Heart left ventricle (tissue), 13 donors: ENCODE measurements at regions not wholly inside any gene's neighbourhood (a gene's known extent, or its start where the extent isn't known, plus 50 kb on each side); places are given as distances from the start of the nearest gene placed in this dataset.

Experiments
- CTCF ChIP-seq, 12 donors: fragments of 200-600 bp; sonication (generic) in 4 of 12; IDR thresholded peaks; one replicate each; pipeline versions ENCODE4 v1.5.0 to v1.8.0; 2018 to 2022; ENCODE audit warnings: antibody characterized with exemption in 12 of 12, mild to moderate bottlenecking in 5 of 12
- POLR2A ChIP-seq, 2 donors: fragments of 450-650 bp; IDR thresholded peaks; one replicate each; pipeline ENCODE4 v1.6.1; 2017; ENCODE audit warnings: antibody characterized with exemption in 2 of 2, mild to moderate bottlenecking in 2 of 2, moderate library complexity in 2 of 2
- donor health status: ischemic (EF 13 %, LVEDD 7.1; RV severe dilation, severe dysfunction).
- donor health status: DM: no; HTN: yes; CAD: no.
- donor health status: DM: no; HTN: no; CAD: no.
- donor health status: ischemic (EF 25% LVEDD 6.9; RV normal size, moderate dysfunction).
- donor health status: ischemic (EF 25% LVEDD 5.7; RV mildly dilated, moderate dysfunction).
- donor health status: ischemic (EF 35%, LVEDD 5.7; RV mildly dilated, moderate dysfunction).
- donor health status: nonischemic (EF 11% LVEDD 7.7; RV severe dilation, severe dysfunction).
- donor health status: DM: yes; HTN: yes; CAD: no.
- donor health status: PGD.
- donor health status: ischemic (EF 29% LVEDD 5.4; RV normal size, mild dysfunction).
- donor health status: nonischemic (EF 23%, LVEDD 6.1; RV moderate dilation, normal function).

- TF ChIP-seq CTCF (IDR thresholded peaks at IDR 0.05) (no peak), POLR2A (IDR thresholded peaks at IDR 0.05) (no peak)
Measured at GRCh38 chr15:94700211-94700610, 468.9 kb downstream of the MCTP2 start.
